Spleen (tissue), 11 donors: ENCODE measurements at regions not wholly inside any gene's neighbourhood (a gene's known extent, or its start where the extent isn't known, plus 50 kb on each side); places are given as distances from the start of the nearest gene placed in this dataset.

Experiments
- DNase-seq: peaks from one replicate; pipeline ENCODE4 v3.0.0-alpha.2; 2020
- H3K27ac ChIP-seq, 8 donors: fragments of 200-600 bp; sonication (generic) in 7 of 8; 1 replicate in 4 of 8; 2 replicates in 4 of 8; pipeline versions ENCODE4 v1.5.0 to v1.8.0; 2016 to 2021; ENCODE audit warnings: inconsistent platforms in 4 of 8, mild to moderate bottlenecking in 4 of 8, moderate library complexity in 1 of 8
- H3K27me3 ChIP-seq, 7 donors: fragments of 200-600 bp; sonication (generic) in 6 of 7; replicated peaks in 1 of 7; 1 replicate in 4 of 7; 2 replicates in 3 of 7; pipeline versions ENCODE4 v1.5.0 to v1.8.0; 2016 to 2021; ENCODE audit warnings: inconsistent platforms in 3 of 7, mild to moderate bottlenecking in 1 of 7
- H3K36me3 ChIP-seq, 6 donors: fragments of 200-600 bp; sonication (generic) in 5 of 6; 1 replicate in 4 of 6; 2 replicates in 2 of 6; pipeline versions ENCODE4 v1.5.0 to v1.8.0; 2016 to 2021; ENCODE audit warnings: inconsistent platforms in 2 of 6
- H3K4me1 ChIP-seq, 6 donors: fragments of 200-600 bp; sonication (generic) in 5 of 6; 1 replicate in 3 of 6; 2 replicates in 3 of 6; pipeline versions ENCODE4 v1.5.0 to v1.8.0; 2016 to 2021; ENCODE audit warnings: inconsistent platforms in 3 of 6
- H3K4me3 ChIP-seq, 8 donors: fragments of 200-600 bp; sonication (generic) in 7 of 8; 1 replicate in 4 of 8; 2 replicates in 4 of 8; pipeline versions ENCODE4 v1.5.0 to v1.8.0; 2016 to 2021; ENCODE audit warnings: inconsistent platforms in 4 of 8, mild to moderate bottlenecking in 4 of 8, moderate library complexity in 2 of 8
- H3K9me3 ChIP-seq, 8 donors: fragments of 200-600 bp; sonication (generic) in 7 of 8; 1 replicate in 4 of 8; 2 replicates in 4 of 8; pipeline versions ENCODE4 v1.5.0 to v1.8.0; 2016 to 2021; ENCODE audit warnings: inconsistent platforms in 4 of 8
- POLR2A ChIP-seq, 3 donors: fragments of 450-650 bp; IDR thresholded peaks; one replicate each; pipeline ENCODE4 v1.5.1; 2017; ENCODE audit warnings: antibody characterized with exemption in 3 of 3, mild to moderate bottlenecking in 1 of 3
- POLR2AphosphoS5 ChIP-seq, 3 donors: sonication (generic); formaldehyde crosslinking; IDR thresholded peaks; one replicate each; pipeline ENCODE4 v1.5.1; 2017; ENCODE audit warnings: antibody characterized with exemption in 3 of 3
- WGBS, 5 donors: extraction: QIAGEN DNeasy Blood & Tissue Kit in 3 of 5; methylation state at CpG; one replicate each; pipeline versions ENCODE4 v1.1.5 to v1.1.7; 2013 to 2018; 5-methylcytosine and 5-hydroxymethylcytosine counted together
- intact Hi-C: fragments of 100-400 bp; cut with DNase I; formaldehyde crosslinking; loops from one replicate; pipeline ENCODE4 v1.15.0; 2023; ENCODE audit warnings: low total_unique reads
- TF ChIP-seq, protein P1 (sequence below), 11 experiments: fragments of 200-600 bp in 7 of 11; fragments of 450-650 bp in 4 of 11; sonication (generic) in 4 of 11; IDR thresholded peaks in 8 of 11; conservative IDR thresholded peaks in 3 of 11; 1 replicate in 7 of 11; 2 replicates in 4 of 11; pipeline versions ENCODE4 v1.4.0 to v1.8.0; 2016 to 2021; ENCODE audit warnings: antibody characterized with exemption in 11 of 11, inconsistent platforms in 4 of 11, mild to moderate bottlenecking in 1 of 11
- donor health status: healthy with polysubstance abuse.
- donor health status: DM: no; HTN: no; CAD: no; lungs with moderate emphysema.
- donor health status: DM: no; HTN: no; CAD: no.
- donor health status: Bipolar disorder and iron deficiency.
- donor health status: healthy.
- donor health status: DM: no; HTN: no; CAD: no.
- donor health status: DM: yes; HTN: yes; CAD: no.

DNA sequence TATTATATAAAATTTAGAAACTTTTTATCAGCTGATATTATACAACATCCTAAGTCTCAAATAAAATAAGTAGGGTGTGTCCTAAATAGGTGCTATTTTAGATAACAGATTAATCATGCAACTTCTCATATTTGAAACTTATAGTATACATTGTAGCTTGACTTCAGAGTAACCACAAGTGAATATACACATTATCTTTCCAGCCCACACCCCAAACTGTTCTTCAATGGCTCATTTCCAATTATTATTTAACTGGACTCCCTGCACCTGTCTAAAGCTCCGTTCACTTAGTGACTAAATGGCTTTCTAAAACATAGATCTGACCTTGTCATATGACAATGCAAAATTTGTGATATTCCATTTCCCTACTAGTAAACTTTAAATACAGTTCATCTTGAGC is 490.9 kb upstream of the RGMB start:
- intact Hi-C loops, result no loop called here
- Histone ChIP-seq H3K27ac (no peak overlapping the region), H3K4me1 (no peaks in the 10 kb centered on the region), H3K36me3 (no peaks in the 10 kb centered on the region), H3K4me3 (no peak overlapping the region), H3K27me3 (no peaks in the 10 kb centered on the region), H3K9me3 (no peaks in the 10 kb centered on the region)
- no peak for DNase-seq
- WGBS, 5 donors, result 72 to 82% (median 80%) methylated on average over 1 of the region's 1 CpG
- TF ChIP-seq, protein P1, sequence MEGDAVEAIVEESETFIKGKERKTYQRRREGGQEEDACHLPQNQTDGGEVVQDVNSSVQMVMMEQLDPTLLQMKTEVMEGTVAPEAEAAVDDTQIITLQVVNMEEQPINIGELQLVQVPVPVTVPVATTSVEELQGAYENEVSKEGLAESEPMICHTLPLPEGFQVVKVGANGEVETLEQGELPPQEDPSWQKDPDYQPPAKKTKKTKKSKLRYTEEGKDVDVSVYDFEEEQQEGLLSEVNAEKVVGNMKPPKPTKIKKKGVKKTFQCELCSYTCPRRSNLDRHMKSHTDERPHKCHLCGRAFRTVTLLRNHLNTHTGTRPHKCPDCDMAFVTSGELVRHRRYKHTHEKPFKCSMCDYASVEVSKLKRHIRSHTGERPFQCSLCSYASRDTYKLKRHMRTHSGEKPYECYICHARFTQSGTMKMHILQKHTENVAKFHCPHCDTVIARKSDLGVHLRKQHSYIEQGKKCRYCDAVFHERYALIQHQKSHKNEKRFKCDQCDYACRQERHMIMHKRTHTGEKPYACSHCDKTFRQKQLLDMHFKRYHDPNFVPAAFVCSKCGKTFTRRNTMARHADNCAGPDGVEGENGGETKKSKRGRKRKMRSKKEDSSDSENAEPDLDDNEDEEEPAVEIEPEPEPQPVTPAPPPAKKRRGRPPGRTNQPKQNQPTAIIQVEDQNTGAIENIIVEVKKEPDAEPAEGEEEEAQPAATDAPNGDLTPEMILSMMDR (IDR thresholded peaks at IDR 0.05 in 8 of 11, conservative IDR thresholded peaks at IDR 0.05 in 3 of 11), result no peak
- TF ChIP-seq POLR2AphosphoS5 (IDR thresholded peaks at IDR 0.05), result no peak
- no peak for TF ChIP-seq POLR2A (IDR thresholded peaks at IDR 0.05)

DNA sequence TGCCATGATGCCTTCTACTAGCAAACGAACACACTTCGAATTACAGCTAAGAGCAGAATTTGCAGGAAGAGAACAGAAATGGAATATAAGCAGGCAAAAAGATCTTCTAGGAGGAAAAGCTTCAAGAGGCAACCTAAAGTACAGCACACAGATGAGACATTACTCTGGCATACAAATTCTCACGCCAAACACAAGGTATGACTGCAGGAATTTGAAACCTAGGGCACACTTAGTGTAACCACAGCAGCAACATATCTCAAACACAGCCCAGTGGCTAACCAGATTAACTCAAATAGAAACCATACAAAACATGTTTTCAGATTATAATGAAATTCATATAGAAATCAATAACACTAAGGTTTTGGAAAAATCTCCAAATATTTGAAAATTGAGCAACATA is 481.0 kb upstream of the RGMB start:
- no peaks in the 10 kb centered on the region for H3K27me3 ChIP-seq
- WGBS, 5 donors, result 80 to 92% (median 85%) methylated on average over 3 of the region's 3 CpGs
- intact Hi-C loops, result no loop called here
- H3K27ac ChIP-seq, result no peak overlapping the region
- H3K9me3 ChIP-seq, result no peaks in the 10 kb centered on the region
- TF ChIP-seq POLR2AphosphoS5 (IDR thresholded peaks at IDR 0.05), result no peak
- TF ChIP-seq POLR2A (IDR thresholded peaks at IDR 0.05), result no peak
- TF ChIP-seq, protein P1 (IDR thresholded peaks at IDR 0.05 in 8 of 11, conservative IDR thresholded peaks at IDR 0.05 in 3 of 11), result no peak
- no peak for DNase-seq
- H3K4me3 ChIP-seq, result no peak overlapping the region
- H3K4me1 ChIP-seq, result no peaks in the 10 kb centered on the region
- no peaks in the 10 kb centered on the region for H3K36me3 ChIP-seq

DNA sequence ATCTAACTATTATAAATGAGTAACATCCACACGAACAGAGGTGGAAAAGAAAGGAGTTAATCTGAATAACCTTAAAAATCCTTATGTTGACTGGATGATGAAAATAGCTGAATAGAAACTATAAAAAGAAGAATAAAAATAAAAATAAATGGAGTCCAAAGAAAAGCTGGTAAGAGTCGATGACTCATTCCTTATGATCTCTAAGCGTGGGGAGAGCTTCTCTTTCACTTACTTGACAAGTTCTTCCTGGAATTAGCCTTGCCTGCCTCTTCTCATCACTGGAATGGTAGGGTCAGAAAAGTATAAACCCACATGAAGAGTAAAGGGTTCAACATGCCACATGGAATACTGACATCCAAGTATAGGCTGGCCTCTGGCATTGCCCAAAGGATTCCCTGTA is 477.0 kb upstream of the RGMB start:
- Histone ChIP-seq H3K4me3 (no peak overlapping the region), H3K4me1 (no peaks in the 10 kb centered on the region), H3K27me3 (no peaks in the 10 kb centered on the region), H3K9me3 (no peaks in the 10 kb centered on the region), H3K27ac (no peak overlapping the region), H3K36me3 (no peaks in the 10 kb centered on the region)
- TF ChIP-seq, protein P1 (IDR thresholded peaks at IDR 0.05 in 8 of 11, conservative IDR thresholded peaks at IDR 0.05 in 3 of 11), result no peak
- TF ChIP-seq POLR2A (IDR thresholded peaks at IDR 0.05), result no peak
- TF ChIP-seq POLR2AphosphoS5 (IDR thresholded peaks at IDR 0.05), result no peak
- intact Hi-C loops, result no loop called here
- WGBS, 5 donors, result 62 to 83% (median 79%) methylated on average over 3 of the region's 3 CpGs
- DNase-seq, result no peak

DNA sequence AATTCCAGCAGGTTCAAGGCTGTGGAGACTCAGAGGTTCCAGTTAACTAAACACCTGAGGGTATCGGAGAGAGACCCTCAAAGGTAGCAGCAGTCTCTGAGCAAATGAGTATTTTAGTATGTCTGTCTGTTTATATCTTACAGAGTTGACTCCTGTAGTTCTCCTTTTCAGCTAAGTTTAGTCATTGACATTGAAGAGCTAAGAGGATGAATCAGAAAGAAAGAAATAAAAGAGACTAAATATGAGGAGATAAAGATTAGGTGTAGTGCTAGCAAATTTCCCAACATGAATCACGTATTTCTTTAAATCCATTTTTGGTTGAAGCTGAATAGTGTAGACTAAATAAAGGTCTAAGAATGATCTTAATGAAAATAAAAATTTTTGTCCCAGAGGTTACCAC is 474.0 kb upstream of the RGMB start:
- no peak for TF ChIP-seq POLR2AphosphoS5 (IDR thresholded peaks at IDR 0.05)
- TF ChIP-seq POLR2A (IDR thresholded peaks at IDR 0.05), result no peak
- TF ChIP-seq, protein P1 (IDR thresholded peaks at IDR 0.05 in 8 of 11, conservative IDR thresholded peaks at IDR 0.05 in 3 of 11), result no peak
- Histone ChIP-seq H3K4me3 (no peak overlapping the region), H3K27me3 (no peaks in the 10 kb centered on the region), H3K4me1 (no peaks in the 10 kb centered on the region), H3K9me3 (no peaks in the 10 kb centered on the region), H3K27ac (no peak overlapping the region), H3K36me3 (no peaks in the 10 kb centered on the region)
- intact Hi-C loops, result no loop called here
- DNase-seq, result no peak
- WGBS, 5 donors, result 89 to 95% (median 93%) methylated on average over 2 of the region's 2 CpGs
